ENCODE measurements at regions not wholly inside any gene's neighbourhood (a gene's known extent, or its start where the extent isn't known, plus 50 kb on each side); places are given as distances from the start of the nearest gene placed in this dataset.

- 85% methylated on average over 2 of the region's 2 CpGs for WGBS
- H3K27ac ChIP-seq: no peak overlapping the region
- H3K36me3 ChIP-seq: no peaks in the 10 kb centered on the region
- no peaks in the 10 kb centered on the region for H3K27me3 ChIP-seq (replicated peaks; ENCODE audit: insufficient read depth)
- DNase-seq (ENCODE audit: low spot score): no peak
- intact Hi-C loops (cut with DNase I): no loop called here
- no peak overlapping the region for H3K4me3 ChIP-seq
- no peaks in the 10 kb centered on the region for H3K4me1 ChIP-seq (replicated peaks)
- no peaks in the 10 kb centered on the region for H3K9me3 ChIP-seq
- no peak for TF ChIP-seq POLR2A (IDR thresholded peaks at IDR 0.05)
- TF ChIP-seq POLR2AphosphoS5 (IDR thresholded peaks at IDR 0.05): no peak
- no peak for TF ChIP-seq CTCF (IDR thresholded peaks at IDR 0.05)
Measured at GRCh38 chr3:152120601-152121269, 148.0 kb upstream of the MBNL1 start.

- TF ChIP-seq POLR2A (IDR thresholded peaks at IDR 0.05) (no peak), CTCF (IDR thresholded peaks at IDR 0.05) (no peak), POLR2AphosphoS5 (IDR thresholded peaks at IDR 0.05) (no peak)
- no peaks in the 10 kb centered on the region for H3K27me3 ChIP-seq (replicated peaks; ENCODE audit: insufficient read depth)
- H3K36me3 ChIP-seq: no peaks in the 10 kb centered on the region
- intact Hi-C loops (cut with DNase I): no loop called here
- no peak overlapping the region for H3K27ac ChIP-seq
- no peak overlapping the region for H3K4me3 ChIP-seq
- H3K9me3 ChIP-seq: no peaks in the 10 kb centered on the region
- no peak for DNase-seq (ENCODE audit: low spot score)
- H3K4me1 ChIP-seq (replicated peaks): no peaks in the 10 kb centered on the region
- 40% methylated on average over 1 of the region's 1 CpG for WGBS
Measured at GRCh38 chr3:152121270-152121636, 147.5 kb upstream of the MBNL1 start.

GRCh38 chr3:152122851-152123250 lies 145.9 kb upstream of the MBNL1 start:
- H3K36me3 ChIP-seq: no peaks in the 10 kb centered on the region
- H3K4me1 ChIP-seq (replicated peaks): no peaks in the 10 kb centered on the region
- H3K9me3 ChIP-seq: no peaks in the 10 kb centered on the region
- H3K27me3 ChIP-seq (replicated peaks; ENCODE audit: insufficient read depth): no peaks in the 10 kb centered on the region
- intact Hi-C loops (cut with DNase I): no loop called here
- H3K27ac ChIP-seq: no peak overlapping the region
- no peak for TF ChIP-seq POLR2A (IDR thresholded peaks at IDR 0.05)
- TF ChIP-seq CTCF (IDR thresholded peaks at IDR 0.05): no peak
- no peak for TF ChIP-seq POLR2AphosphoS5 (IDR thresholded peaks at IDR 0.05)
- WGBS: 75% methylated on average over 5 of the region's 5 CpGs
- no peak overlapping the region for H3K4me3 ChIP-seq
- no peak for DNase-seq (ENCODE audit: low spot score)

- WGBS: 94% methylated on average over 1 of the region's 1 CpG
- no peaks in the 10 kb centered on the region for H3K4me1 ChIP-seq (replicated peaks)
- no peak for TF ChIP-seq CTCF (IDR thresholded peaks at IDR 0.05)
- TF ChIP-seq POLR2A (IDR thresholded peaks at IDR 0.05): no peak
- no peak for TF ChIP-seq POLR2AphosphoS5 (IDR thresholded peaks at IDR 0.05)
Measured at GRCh38 chr3:152123457-152123856, 145.3 kb upstream of the MBNL1 start.

GRCh38 chr3:152126260-152126659 lies 142.5 kb upstream of the MBNL1 start:
- Histone ChIP-seq H3K36me3 (no peaks in the 10 kb centered on the region), H3K27me3 (replicated peaks; ENCODE audit: insufficient read depth) (no peaks in the 10 kb centered on the region), H3K27ac (no peak overlapping the region), H3K4me3 (no peak overlapping the region), H3K4me1 (replicated peaks) (no peaks in the 10 kb centered on the region), H3K9me3 (no peaks in the 10 kb centered on the region)
- intact Hi-C loops (cut with DNase I): no loop called here
- no peak for DNase-seq (ENCODE audit: low spot score)
- no peak for TF ChIP-seq POLR2A (IDR thresholded peaks at IDR 0.05)
- no peak for TF ChIP-seq POLR2AphosphoS5 (IDR thresholded peaks at IDR 0.05)
- TF ChIP-seq CTCF (IDR thresholded peaks at IDR 0.05): no peak
- 84% methylated on average over 2 of the region's 2 CpGs for WGBS

More at GRCh38 chr3:152123457-152123856, 145.3 kb upstream of the MBNL1 start:
- no peaks in the 10 kb centered on the region for H3K36me3 ChIP-seq
- DNase-seq (ENCODE audit: low spot score): no peak
- H3K9me3 ChIP-seq: no peaks in the 10 kb centered on the region
- intact Hi-C loops (cut with DNase I): no loop called here
- no peak overlapping the region for H3K27ac ChIP-seq
- H3K4me3 ChIP-seq: no peak overlapping the region
- no peaks in the 10 kb centered on the region for H3K27me3 ChIP-seq (replicated peaks; ENCODE audit: insufficient read depth)

Data from prostate gland (tissue), 2 donors.